ACHN (cell line): ENCODE measurements at regions not wholly inside any gene's neighbourhood (a gene's known extent, or its start where the extent isn't known, plus 50 kb on each side); places are given as distances from the start of the nearest gene placed in this dataset.
A peak's percentile ranks its signal among the peaks of the same experiment; 100 is the strongest.
"Not testable (repeated sequence)": the region's sequence is repeated elsewhere in the genome, so short reads cannot be mapped to it uniquely, and the experiment has no call there.

ENCODE experiments used
- DNase-seq: peaks from one replicate; pipeline ENCODE4 v3.0.0-alpha.2; 2015
- in situ Hi-C: cut with HindIII; loops from 2 replicates; pipeline ENCODE4 v1.10.0; 2017; ENCODE audit warnings: low sequenced_read_pairs, low pct_ligation_motif_present, low pct_unique_long_range_greater_than_20kb

- no peak for DNase-seq
Observed at GRCh38 chr3:101988596-101988995, 139.3 kb downstream of the NFKBIZ start.

GRCh38 chr3:101989578-101990200 lies 140.4 kb downstream of the NFKBIZ start:
- in situ Hi-C loops, result no loop called here
- DNase-seq, result no peak

More at GRCh38 chr3:101988596-101988995, 139.3 kb downstream of the NFKBIZ start:
- in situ Hi-C loops, result no loop called here

GRCh38 chr3:101992863-101993262 lies 143.5 kb downstream of the NFKBIZ start:
- no peak for DNase-seq
- in situ Hi-C loops, result no loop called here

GRCh38 chr3:101994386-101994785 lies 145.1 kb downstream of the NFKBIZ start:
- in situ Hi-C loops, result no loop called here
- DNase-seq, result no peak

GRCh38 chr3:101995371-101996046 lies 146.2 kb downstream of the NFKBIZ start:
- in situ Hi-C loops, result no loop called here

GRCh38 chr3:101996832-101997231 lies 147.5 kb downstream of the NFKBIZ start:
- in situ Hi-C loops, result no loop called here
- DNase-seq, result no peak

More at GRCh38 chr3:101995371-101996046, 146.2 kb downstream of the NFKBIZ start:
- DNase-seq, result no peak

- no peak for DNase-seq
- in situ Hi-C loops, result no loop called here
Observed at GRCh38 chr3:101998256-101998926, 149.1 kb downstream of the NFKBIZ start.

- no peak for DNase-seq
- in situ Hi-C loops, result no loop called here
Observed at GRCh38 chr3:101999177-101999779, 150.0 kb downstream of the NFKBIZ start.

GRCh38 chr3:102000620-102001209 lies 151.4 kb downstream of the NFKBIZ start:
- in situ Hi-C loops, result no loop called here
- no peak for DNase-seq

GRCh38 chr3:102002056-102002455 lies 152.7 kb downstream of the NFKBIZ start:
- DNase-seq, result no peak
- in situ Hi-C loops, result no loop called here

- in situ Hi-C loops, result no loop called here
- no peak for DNase-seq
Observed at GRCh38 chr3:102004561-102004960, 155.2 kb downstream of the NFKBIZ start.

- no peak for DNase-seq
- in situ Hi-C loops, result no loop called here
Observed at GRCh38 chr3:102005551-102005950, 156.2 kb downstream of the NFKBIZ start.

GRCh38 chr3:102006812-102007485 lies 157.6 kb downstream of the NFKBIZ start:
- in situ Hi-C loops, result no loop called here
- DNase-seq, result peak; percentile 51

GRCh38 chr3:102008436-102008835 lies 159.1 kb downstream of the NFKBIZ start:
- DNase-seq, in situ Hi-C loops: not testable (repeated sequence)

- in situ Hi-C loops, result no loop called here
- no peak for DNase-seq
Observed at GRCh38 chr3:102016417-102016816, 167.1 kb downstream of the NFKBIZ start.

GRCh38 chr3:102017784-102018183 lies 168.5 kb downstream of the NFKBIZ start:
- in situ Hi-C loops, result no loop called here
- no peak for DNase-seq

GRCh38 chr3:102018551-102018950 lies 169.2 kb downstream of the NFKBIZ start:
- DNase-seq, result no peak
- in situ Hi-C loops, result no loop called here

GRCh38 chr3:102020735-102021134 lies 171.4 kb downstream of the NFKBIZ start:
- no peak for DNase-seq
- in situ Hi-C loops, result no loop called here
